Chondrocyte (in vitro differentiated cells): ENCODE measurements at regions not wholly inside any gene's neighbourhood (a gene's known extent, or its start where the extent isn't known, plus 50 kb on each side); places are given as distances from the start of the nearest gene placed in this dataset.
"Not testable (repeated sequence)": the region's sequence is repeated elsewhere in the genome, so short reads cannot be mapped to it uniquely, and the experiment has no call there.

ENCODE experiments used
- DNase-seq: peaks from one replicate; pipeline ENCODE4 v3.0.0; 2021; ENCODE audit warnings: mixed read lengths, low spot score
- H3K27ac Mint-ChIP-seq: one replicate; pipeline ENCODE4 v1.8.0; 2021; ENCODE audit warnings: mild to moderate bottlenecking, moderate library complexity, mixed read lengths; ENCODE audit not compliant: unreplicated experiment
- H3K27me3 Mint-ChIP-seq: 2 replicates; pipeline ENCODE4 v1.8.0; 2021; ENCODE audit warnings: low read depth, mixed read lengths
- H3K36me3 Mint-ChIP-seq: 2 replicates; pipeline ENCODE4 v1.8.0; 2021; ENCODE audit warnings: low read depth, mixed read lengths
- H3K4me1 Mint-ChIP-seq: 2 replicates; pipeline ENCODE4 v1.8.0; 2021; ENCODE audit warnings: low read depth, mild to moderate bottlenecking, mixed read lengths
- H3K4me3 Mint-ChIP-seq: one replicate; pipeline ENCODE4 v1.8.0; 2021; ENCODE audit warnings: mild to moderate bottlenecking, moderate library complexity, mixed read lengths; ENCODE audit not compliant: unreplicated experiment
- H3K9me3 Mint-ChIP-seq: 2 replicates; pipeline ENCODE4 v1.8.0; 2021; ENCODE audit warnings: low read depth, mixed read lengths
- TF ChIP-seq, protein P1 (sequence below): fragments of 200-600 bp; sonication (generic); IDR thresholded peaks from 2 replicates; pipeline ENCODE4 v1.5.0; 2021; ENCODE audit warnings: antibody characterized with exemption, mild to moderate bottlenecking, moderate library complexity

DNA sequence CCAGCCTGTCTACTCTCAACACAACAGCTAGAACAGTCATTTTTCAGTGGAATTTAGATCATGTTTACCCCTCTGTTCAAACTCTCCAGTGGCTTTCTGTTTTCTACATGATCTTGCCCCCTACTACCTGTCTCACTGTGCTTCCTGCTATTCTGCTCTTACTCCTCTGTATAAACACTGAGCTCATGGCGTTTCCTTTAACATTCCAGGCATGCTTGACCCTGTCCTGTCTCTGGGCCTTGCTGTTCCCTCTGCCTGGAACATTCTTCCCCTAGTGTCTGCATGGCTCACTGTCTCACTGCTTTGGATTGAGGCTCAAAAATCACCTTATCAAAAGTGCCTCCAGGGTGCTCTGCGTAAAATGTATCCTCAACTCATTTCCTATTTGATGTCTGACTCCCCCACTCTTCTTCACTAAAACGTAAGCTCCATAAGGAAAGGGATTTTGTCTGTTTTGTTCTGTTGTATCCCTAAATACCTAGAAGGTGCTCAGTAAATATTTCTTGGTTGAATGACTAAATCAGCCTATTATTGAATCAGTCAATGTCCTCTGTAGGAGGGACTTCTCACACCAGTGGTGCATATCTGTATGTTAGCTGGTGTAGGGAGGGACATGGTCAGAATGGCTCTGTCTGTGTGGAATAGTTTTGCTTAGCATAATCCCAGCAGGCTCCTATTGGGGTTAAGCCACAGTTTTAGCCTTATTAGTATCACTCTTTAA lies 78.0 kb upstream of the VKORC1L1 start:
- not testable (repeated sequence) for H3K9me3 Mint-ChIP-seq, H3K4me3 Mint-ChIP-seq, DNase-seq, H3K27me3 Mint-ChIP-seq, H3K36me3 Mint-ChIP-seq
- peak overlapping the region; percentile 52 for H3K27ac Mint-ChIP-seq
- H3K4me1 Mint-ChIP-seq, result peaks cover 14% of the 10 kb centered on the region

DNA sequence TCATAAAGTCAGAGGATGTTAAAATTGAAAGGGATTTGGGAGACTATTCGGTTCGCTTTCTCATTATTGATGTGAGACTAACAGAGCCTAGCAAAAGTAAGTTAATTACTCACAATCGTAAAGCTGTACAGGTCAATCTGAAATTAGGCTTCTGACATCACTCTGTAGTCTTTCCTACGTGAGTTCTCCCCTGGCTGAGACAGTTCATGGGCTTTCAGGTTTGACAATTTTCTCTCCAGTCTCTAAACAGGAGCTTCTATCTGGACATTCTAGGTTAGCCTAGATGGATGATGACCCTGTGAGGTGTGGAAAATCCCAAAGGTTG lies 77.5 kb upstream of the VKORC1L1 start:
- not testable (repeated sequence) for H3K36me3 Mint-ChIP-seq, H3K9me3 Mint-ChIP-seq, H3K4me3 Mint-ChIP-seq, H3K27me3 Mint-ChIP-seq, DNase-seq
- Mint-ChIP-seq H3K27ac (peak overlapping the region; percentile 52), H3K4me1 (peaks cover 14% of the 10 kb centered on the region)

DNA sequence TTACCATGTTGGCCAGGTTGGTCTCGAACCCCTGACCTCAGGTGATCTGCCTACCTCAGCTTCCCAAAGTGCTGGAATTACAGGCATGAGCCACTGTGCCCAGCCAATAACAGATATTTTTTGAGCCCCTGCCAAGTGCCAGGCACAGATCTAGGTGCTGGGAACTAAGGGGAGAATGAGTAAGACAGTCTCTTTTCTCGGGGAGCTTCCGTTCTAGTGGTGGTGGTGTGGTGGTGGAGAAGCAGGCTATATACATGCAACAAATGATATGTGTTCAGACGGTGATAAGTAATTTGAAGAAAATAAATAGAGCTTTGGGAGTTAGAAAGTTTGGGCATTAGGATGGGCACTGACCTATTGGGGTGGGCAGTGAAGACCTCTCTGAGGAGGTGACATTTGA lies 76.7 kb upstream of the VKORC1L1 start:
- DNase-seq, result no peak
- TF ChIP-seq, protein P1, sequence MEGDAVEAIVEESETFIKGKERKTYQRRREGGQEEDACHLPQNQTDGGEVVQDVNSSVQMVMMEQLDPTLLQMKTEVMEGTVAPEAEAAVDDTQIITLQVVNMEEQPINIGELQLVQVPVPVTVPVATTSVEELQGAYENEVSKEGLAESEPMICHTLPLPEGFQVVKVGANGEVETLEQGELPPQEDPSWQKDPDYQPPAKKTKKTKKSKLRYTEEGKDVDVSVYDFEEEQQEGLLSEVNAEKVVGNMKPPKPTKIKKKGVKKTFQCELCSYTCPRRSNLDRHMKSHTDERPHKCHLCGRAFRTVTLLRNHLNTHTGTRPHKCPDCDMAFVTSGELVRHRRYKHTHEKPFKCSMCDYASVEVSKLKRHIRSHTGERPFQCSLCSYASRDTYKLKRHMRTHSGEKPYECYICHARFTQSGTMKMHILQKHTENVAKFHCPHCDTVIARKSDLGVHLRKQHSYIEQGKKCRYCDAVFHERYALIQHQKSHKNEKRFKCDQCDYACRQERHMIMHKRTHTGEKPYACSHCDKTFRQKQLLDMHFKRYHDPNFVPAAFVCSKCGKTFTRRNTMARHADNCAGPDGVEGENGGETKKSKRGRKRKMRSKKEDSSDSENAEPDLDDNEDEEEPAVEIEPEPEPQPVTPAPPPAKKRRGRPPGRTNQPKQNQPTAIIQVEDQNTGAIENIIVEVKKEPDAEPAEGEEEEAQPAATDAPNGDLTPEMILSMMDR, result no peak
- no peaks in the 10 kb centered on the region for H3K9me3 Mint-ChIP-seq
- no peak overlapping the region for H3K27ac Mint-ChIP-seq
- H3K4me3 Mint-ChIP-seq, result no peak overlapping the region
- peaks cover 12% of the 10 kb centered on the region for H3K4me1 Mint-ChIP-seq
- peaks cover 2% of the 10 kb centered on the region for H3K36me3 Mint-ChIP-seq
- no peaks in the 10 kb centered on the region for H3K27me3 Mint-ChIP-seq

DNA sequence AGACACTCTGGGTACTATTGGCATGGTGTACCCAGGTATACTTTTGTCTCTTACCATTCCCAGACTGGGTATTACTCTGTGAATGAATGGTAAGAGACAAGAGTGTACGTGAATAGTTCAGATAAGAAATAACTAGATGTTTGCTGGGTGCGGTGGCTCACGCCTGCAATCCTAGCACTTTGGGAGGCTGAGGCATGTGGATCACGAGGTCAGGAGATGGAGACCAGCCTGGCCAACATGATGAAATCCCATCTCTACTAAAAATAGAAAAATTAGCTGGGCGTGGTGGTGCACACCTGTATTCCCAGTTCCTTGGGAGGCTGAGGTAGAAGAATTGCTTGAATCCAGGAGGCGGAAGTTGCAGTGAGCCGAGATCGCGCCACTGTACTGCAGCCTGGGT lies 75.8 kb upstream of the VKORC1L1 start:
- not testable (repeated sequence) for H3K4me3 Mint-ChIP-seq, H3K9me3 Mint-ChIP-seq, DNase-seq, H3K27ac Mint-ChIP-seq, H3K27me3 Mint-ChIP-seq, H3K36me3 Mint-ChIP-seq
- H3K4me1 Mint-ChIP-seq, result peaks cover 12% of the 10 kb centered on the region

DNA sequence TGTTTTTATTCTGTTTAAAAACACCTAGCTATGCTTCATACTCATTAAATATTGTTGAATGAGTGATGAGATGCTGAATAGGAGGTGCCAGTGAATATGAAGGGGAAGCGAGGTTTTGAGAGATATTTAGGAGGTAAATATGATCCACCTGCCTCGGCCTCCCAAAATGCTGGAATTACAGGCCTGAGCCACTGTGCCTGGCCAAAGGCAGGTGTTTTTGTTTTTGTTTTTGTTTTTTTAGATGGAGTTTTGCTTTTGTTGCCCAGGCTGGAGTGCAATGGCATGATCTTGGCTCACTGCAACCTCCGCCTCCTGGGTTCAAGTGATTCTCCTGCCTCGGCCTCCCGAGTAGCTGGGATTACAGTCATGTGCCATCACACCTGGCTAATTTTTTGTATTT lies 75.3 kb upstream of the VKORC1L1 start:
- not testable (repeated sequence) for H3K4me3 Mint-ChIP-seq, H3K36me3 Mint-ChIP-seq, DNase-seq, H3K27ac Mint-ChIP-seq, H3K9me3 Mint-ChIP-seq, H3K27me3 Mint-ChIP-seq
- H3K4me1 Mint-ChIP-seq, result peaks cover 12% of the 10 kb centered on the region

DNA sequence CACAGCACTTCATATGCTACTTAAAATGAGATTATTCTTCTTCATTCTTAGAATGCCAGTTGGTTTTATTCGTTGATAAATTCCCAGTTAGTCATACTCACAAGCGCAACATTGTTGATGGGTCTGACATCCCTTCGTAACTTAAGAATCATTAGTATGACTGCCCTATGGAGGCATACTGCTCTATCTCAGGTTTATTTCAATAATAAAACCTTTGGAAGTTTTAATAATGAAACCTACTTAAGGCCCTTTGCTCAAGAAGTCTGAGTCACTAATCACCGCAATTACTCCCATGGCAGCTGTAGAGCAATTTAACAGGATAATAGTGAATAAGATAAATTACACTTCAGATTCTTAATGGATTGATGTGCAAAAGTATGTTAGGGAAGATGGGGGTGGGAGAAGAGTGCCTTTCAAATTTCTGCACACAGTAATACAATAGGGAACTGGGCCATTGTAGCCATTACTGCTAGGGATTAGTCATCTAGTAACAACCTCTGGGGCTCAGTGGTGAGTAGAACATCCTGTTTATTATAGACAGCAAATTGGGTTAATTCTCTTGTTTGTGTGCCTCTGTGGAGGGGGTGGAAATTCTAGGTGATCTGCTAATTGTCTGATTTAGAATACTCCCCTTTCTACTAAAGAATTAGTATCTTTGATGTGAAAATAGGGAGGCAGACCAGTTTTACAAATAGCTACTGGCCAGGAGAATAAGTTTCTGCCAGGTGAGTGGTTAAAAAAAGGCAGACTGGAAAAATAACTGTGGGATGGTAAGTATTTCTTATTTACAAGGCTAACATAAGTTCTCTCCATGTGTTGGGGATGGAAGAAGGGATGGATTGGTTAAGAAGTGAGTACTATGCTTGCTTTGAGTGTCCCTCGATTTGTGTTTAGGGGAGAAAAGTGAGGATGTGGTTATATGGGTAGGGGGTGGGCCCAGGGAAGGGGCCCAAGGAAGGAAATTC lies 74.5 kb upstream of the VKORC1L1 start:
- no peaks in the 10 kb centered on the region for H3K27me3 Mint-ChIP-seq
- TF ChIP-seq, protein P1, result no peak
- H3K27ac Mint-ChIP-seq, result no peak overlapping the region
- DNase-seq, result no peak
- no peaks in the 10 kb centered on the region for H3K9me3 Mint-ChIP-seq
- H3K36me3 Mint-ChIP-seq, result peaks cover 2% of the 10 kb centered on the region
- H3K4me1 Mint-ChIP-seq, result peaks cover 12% of the 10 kb centered on the region
- H3K4me3 Mint-ChIP-seq, result no peak overlapping the region

DNA sequence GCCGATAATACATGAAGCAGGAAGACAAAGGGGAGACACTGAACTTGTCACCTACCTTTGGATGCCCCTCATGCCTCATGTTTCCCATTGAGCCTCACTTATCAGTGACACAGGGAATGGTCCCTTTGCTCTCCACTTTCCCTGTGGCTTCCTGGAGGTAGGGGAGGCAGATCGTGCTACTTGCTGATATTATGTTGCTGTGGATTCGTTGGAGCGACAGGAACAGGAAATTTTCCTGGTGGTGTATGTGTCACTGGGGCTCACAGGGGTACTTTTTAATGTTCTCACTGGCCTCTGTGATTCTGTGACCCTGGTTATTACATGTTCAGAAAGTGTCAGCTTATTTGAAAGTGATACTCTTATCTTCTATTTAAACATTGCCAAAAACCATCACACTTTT lies 72.7 kb upstream of the VKORC1L1 start:
- H3K36me3 Mint-ChIP-seq, result not testable (repeated sequence)

More for the DNA sequence above, 72.7 kb upstream of the VKORC1L1 start:
- not testable (repeated sequence) for H3K27me3 Mint-ChIP-seq, H3K27ac Mint-ChIP-seq, H3K4me1 Mint-ChIP-seq, H3K4me3 Mint-ChIP-seq, H3K9me3 Mint-ChIP-seq, DNase-seq
